HG03571 (cell line): ENCODE measurements at regions not wholly inside any gene's neighbourhood (a gene's known extent, or its start where the extent isn't known, plus 50 kb on each side); places are given as distances from the start of the nearest gene placed in this dataset.
"Not testable (repeated sequence)": the region's sequence is repeated elsewhere in the genome, so short reads cannot be mapped to it uniquely, and the experiment has no call there.

Experiments used
- ATAC-seq: cut with Tn5 transposase; IDR thresholded peaks from one replicate; pipeline ENCODE4 v1.9.1; 2021; ENCODE audit not compliant: unreplicated experiment

DNA sequence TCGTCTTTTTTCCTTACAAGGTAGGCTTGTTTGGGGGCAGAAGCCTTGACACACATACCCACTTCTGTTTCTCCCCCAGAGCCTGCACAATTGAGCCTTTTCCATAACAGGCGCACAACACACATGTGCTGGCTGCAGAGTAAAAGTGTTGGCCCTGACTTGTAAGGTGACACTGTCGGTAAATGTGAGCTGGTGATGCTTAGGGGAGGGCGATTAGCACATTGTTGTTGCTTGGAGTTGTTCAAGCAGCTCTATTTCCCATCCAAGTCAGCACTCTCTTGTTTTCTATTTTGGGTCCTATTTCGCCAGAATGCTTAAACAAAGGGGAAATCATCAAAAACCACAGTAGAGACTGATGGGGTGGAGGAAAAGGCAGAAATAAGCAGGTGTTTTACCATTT is 51.9 kb upstream of the PTPRJ start:
- ATAC-seq: no peak

DNA sequence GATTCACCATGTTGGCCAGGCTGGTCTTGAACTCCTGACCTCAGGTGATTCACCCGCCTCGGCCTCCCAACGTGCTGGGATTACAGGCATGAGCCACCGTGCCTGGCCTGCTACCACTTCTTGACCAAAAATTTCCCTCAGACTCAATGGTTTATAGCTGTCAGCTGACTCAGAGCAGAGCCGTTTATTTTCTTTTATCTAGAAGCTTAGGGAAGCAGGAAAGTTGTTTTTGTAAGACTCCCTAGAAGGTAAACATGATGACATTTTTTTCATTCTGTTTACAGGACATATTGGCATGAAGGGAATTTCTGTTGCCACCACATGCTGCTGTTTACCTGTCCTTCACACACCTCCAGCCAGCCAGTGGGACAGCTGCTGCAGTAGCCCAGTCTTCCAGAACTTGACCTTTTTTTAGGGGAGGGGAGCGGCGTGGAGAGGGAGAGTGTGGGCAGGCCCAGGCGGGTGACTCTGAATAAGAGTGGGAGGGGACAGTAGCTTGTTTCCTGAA is 56.1 kb upstream of the PTPRJ start:
- ATAC-seq: no peak

DNA sequence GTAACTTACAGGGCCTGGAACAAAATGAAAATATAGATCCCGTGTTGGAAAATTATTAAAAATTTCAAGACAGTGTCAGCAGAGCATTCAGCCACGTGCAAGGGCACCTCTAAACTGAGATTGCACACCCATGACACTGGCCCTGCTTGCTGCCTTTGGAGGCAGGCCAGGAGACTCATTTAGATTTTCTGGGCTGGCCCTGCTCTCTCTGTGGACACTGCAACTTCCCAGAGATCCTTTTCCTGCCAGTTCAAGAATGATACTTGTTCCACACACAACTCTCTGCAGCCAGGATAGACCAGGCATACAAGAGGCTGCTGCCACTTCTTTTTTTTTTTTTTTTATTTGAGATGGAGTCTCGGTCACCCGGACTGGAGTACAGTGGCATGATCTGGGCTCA is 56.7 kb upstream of the PTPRJ start:
- ATAC-seq: no peak

DNA sequence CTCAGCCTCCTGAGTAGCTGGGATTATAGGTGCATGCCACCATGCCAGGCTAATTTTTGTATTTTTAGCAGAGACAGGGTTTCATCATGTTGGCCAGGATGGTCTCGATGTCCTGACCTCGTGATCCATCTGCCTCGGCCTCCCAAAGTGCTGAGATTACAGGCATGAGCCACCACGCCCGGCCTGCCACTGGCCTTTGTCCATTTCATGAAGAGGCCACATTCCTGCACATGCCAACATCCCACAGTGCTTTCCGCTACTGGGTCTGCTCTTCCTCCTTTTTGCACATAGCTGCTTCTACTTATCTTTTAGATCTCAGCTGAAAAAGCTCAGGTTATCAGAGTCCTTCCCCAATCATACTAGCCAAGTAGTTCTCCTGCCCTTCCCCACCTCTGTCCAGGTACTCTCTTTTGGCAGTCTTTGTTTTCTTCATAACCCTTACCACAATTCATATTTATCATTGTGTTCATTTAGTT is 59.2 kb upstream of the PTPRJ start:
- ATAC-seq: not testable (repeated sequence)

- no peak for ATAC-seq
Observed at GRCh38 chr11:47918882-47919495, 61.4 kb upstream of the PTPRJ start.

DNA sequence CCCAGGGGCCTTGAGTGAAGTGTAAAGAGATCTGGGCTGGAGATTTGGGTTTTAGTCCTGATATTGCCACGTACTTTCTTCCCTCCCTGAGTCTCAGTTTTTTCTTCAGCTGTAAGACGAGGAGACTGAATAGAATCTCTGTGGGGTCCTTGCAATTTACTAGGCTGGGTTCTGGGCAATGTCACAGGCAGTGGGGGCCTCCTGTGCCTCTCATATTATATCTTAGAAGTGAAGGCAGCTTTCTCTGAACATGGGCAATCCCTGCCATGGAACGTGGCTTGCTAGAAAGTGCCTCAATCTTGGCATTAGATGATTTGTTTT is 62.0 kb upstream of the PTPRJ start:
- ATAC-seq: no peak

GRCh38 chr11:47917599-47918369 is 62.6 kb upstream of the PTPRJ start:
- ATAC-seq: no peak

- no peak for ATAC-seq
Observed at GRCh38 chr11:47916361-47916841, 64.0 kb upstream of the PTPRJ start.

GRCh38 chr11:47915783-47916182 is 64.6 kb upstream of the PTPRJ start:
- ATAC-seq: no peak

GRCh38 chr11:47915374-47915773 is 65.0 kb upstream of the PTPRJ start:
- no peak for ATAC-seq

DNA sequence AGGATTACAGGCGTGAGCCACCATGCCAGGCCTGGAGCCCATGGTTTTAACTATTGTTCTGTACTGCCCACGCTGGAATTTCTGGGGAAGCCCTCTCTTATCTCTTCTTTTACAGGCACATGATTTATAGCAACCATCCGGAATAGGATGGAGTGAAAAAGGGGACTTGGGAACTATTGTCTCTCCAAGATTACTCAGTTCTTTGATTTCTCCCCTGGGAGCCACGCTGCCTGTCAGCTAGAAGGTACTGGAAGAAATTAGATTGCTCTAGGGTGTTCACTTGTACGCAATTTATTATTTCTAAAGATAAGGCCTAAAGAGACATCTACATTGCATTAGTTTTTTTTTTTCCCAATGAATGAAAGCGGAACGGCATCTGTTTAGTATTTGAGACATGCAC is 65.6 kb upstream of the PTPRJ start:
- no peak for ATAC-seq

- ATAC-seq: no peak
Observed at GRCh38 chr11:47913529-47914244, 65.5 kb upstream of the NUP160 start.

- ATAC-seq: no peak
Observed at GRCh38 chr11:47912843-47913437, 64.8 kb upstream of the NUP160 start.

DNA sequence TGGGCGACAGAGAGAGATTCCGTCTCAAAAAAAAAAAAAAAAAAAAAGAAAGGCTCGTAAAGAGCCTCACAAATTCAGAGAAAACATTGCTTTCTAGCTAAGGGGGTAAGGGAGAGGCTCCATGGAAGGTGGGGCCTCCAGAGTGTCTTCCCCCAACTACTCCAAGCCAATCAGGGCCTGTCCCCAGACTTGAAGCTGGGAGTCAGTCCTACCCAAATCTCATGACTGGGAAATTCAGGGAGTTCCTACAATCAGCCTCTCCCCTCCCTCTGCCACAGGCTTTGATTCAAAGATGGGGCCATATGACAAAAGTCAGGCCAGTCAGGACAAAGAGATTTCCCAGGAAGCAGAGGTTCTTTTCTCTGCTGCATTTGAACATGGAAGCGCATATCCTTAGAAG is 63.0 kb upstream of the NUP160 start:
- no peak for ATAC-seq

DNA sequence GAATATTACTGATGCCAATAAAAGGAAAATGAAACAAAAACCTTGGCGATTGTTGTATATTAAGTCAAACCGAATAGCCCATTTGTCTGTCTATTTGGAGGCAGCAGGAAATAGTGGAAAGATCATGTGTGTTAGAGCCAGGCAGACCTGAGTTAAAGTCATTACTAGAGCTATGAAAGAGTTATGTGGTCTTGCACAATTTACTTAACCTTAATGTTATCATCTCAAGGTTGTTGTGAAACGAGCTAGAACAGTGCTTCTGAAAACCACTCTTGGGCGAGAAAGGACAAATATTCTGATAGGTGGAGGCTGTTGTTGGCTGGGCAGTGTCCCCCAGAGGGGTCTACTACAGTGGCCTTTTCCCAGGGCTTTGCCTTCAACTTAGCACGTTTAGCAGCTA is 60.0 kb upstream of the NUP160 start:
- no peak for ATAC-seq

DNA sequence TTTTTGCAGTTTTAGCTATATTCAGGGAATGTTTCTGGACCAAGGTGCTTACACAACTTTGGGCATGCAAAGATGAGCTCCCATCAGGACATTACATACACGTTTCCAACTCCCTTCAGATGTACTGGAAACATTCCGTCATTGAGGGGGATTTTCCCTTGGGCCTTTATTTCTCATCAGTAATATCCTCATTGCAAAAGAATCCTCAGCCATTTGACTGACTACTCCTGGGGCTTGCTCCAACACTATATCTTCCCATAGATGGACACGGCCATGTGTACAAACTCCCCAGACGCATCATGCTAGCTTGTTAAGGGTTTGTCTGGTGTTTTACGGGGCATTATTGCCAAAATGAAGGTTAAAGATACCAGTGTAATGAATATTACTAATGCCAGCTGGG is 59.3 kb upstream of the NUP160 start:
- ATAC-seq: no peak

- no peak for ATAC-seq
Observed at GRCh38 chr11:47906066-47906465, 57.9 kb upstream of the NUP160 start.

DNA sequence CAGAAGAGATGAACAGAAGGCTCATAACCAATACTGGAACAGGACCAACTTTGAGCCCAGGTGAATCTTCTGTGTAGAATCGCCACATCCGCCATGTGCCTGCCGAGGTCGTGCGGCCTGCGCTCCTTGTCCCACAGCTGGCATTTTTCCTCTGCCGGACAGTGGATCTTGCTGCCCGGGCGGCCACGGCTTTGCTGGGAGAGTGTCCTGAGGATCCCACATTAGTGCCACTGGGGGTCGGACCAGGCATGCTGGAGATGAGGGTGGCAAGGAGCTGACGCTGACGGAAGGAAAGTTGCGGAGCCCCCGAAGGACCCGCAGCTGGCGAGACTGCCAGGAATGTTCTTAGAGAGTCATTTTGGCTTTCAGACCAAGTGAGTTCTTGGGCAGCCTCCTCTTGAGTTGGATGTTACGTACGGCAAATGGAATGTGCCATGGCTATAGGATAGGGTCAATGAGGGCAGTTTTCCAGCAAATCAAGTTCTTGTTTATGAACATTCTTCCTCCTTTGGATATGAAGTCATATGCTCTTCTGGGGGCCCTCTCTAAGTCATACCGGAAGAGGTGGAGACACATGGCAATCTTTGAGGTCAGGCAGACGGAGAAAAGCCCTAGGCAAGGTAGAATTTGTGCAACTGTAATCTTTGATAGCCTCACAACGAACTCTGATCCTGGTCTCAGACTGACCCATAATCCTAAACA is 57.4 kb upstream of the NUP160 start:
- no peak for ATAC-seq

GRCh38 chr11:47904808-47905207 is 56.7 kb upstream of the NUP160 start:
- no peak for ATAC-seq

DNA sequence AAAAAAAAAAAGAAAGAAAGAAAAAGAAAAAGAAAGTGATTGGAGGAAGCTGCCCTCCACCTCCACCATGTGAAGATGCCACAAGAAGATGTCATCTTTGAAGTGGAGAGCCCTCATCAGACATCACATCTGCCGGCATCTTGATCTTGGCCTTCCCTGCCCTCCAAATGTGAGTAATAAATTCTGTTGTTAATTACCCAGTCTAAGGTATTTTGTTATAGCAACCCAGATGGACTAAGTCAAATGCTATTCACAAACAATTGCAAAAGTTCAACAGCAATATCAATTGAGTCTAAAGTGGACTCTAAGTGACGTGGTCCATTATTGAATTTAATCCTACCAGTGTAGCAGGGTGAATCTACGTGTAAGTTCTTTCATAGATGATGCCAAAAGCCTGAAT is 55.9 kb upstream of the NUP160 start:
- no peak for ATAC-seq

GRCh38 chr11:47899801-47900200 is 51.7 kb upstream of the NUP160 start:
- peak; percentile 98 for ATAC-seq
